Panc1 (cell line): ENCODE measurements at regions not wholly inside any gene's neighbourhood (a gene's known extent, or its start where the extent isn't known, plus 50 kb on each side); places are given as distances from the start of the nearest gene placed in this dataset.

Source experiments
- ATAC-seq: fragments of 200-7000 bp; cut with Tn5 transposase; 2 replicates; pipeline ENCODE4 v1.9.1; 2020; ENCODE audit warnings: mild to moderate bottlenecking, moderate library complexity
- BruUV-seq: library from RNA; stranded (reverse); fragments of 400-500 nt; replicated peaks from 2 replicates; lab custom pipeline; 2021; lab: Mats Ljungman, UMichigan
- CTCF ChIA-PET: fragments of 300-600 bp; sonication (Branson Sonifier 250); formaldehyde crosslinking; loops from one replicate; lab custom pipeline; 2022; ENCODE audit warnings: antibody characterized with exemption; lab: Charles Lee
- POLR2A ChIA-PET: fragments of 300-600 bp; sonication (Branson Sonifier 250); formaldehyde crosslinking; loops from one replicate; lab custom pipeline; 2022; ENCODE audit warnings: antibody characterized with exemption; lab: Charles Lee
- DNase-seq: peaks from one replicate; pipeline ENCODE4 v3.0.0-alpha.2; 2010; ENCODE audit warnings: low read depth, low spot score
- H3K27ac ChIP-seq: 2 replicates; pipeline ENCODE4 v1.5.1; 2011; ENCODE audit warnings: mild to moderate bottlenecking, low read length, inconsistent platforms
- H3K27me3 ChIP-seq: fragments of 200-500 bp; sonication (Bioruptor generic); 2 replicates; pipeline ENCODE4 v1.6.0; 2014; ENCODE audit warnings: low read length, inconsistent platforms; ENCODE audit not compliant: control insufficient read depth, insufficient read depth
- H3K36me3 ChIP-seq: fragments of 200-500 bp; sonication (Bioruptor generic); 2 replicates; pipeline ENCODE4 v1.5.1; 2014; ENCODE audit warnings: inconsistent platforms, mild to moderate bottlenecking, low read length, moderate library complexity; ENCODE audit not compliant: control insufficient read depth, insufficient read depth
- H3K4me1 ChIP-seq: 2 replicates; pipeline ENCODE4 v1.5.1; 2011; ENCODE audit warnings: inconsistent platforms, mild to moderate bottlenecking, low read length, moderate library complexity; ENCODE audit not compliant: control insufficient read depth, insufficient read depth
- H3K4me3 ChIP-seq, 2 experiments: 2 replicates each; pipeline ENCODE4 v1.5.1; 2011 to 2012; ENCODE audit warnings: low read depth in 2 of 2, low read length in 2 of 2, mild to moderate bottlenecking in 2 of 2, inconsistent platforms in 1 of 2, moderate library complexity in 1 of 2
- H3K9me3 ChIP-seq: fragments of 200-500 bp; sonication (Bioruptor generic); 2 replicates; pipeline ENCODE4 v1.5.1; 2014; ENCODE audit warnings: low read depth, mild to moderate bottlenecking, inconsistent platforms, low read length, moderate library complexity; ENCODE audit not compliant: control insufficient read depth, insufficient read depth
- CTCF ChIP-seq: fragments of 450-650 bp; IDR thresholded peaks from 2 replicates; pipeline ENCODE4 v1.5.1; 2017; ENCODE audit warnings: mild to moderate bottlenecking
- POLR2AphosphoS5 ChIP-seq: IDR thresholded peaks from 2 replicates; pipeline ENCODE4 v1.6.1; 2012; ENCODE audit warnings: mild to moderate bottlenecking, low read depth, low read length, moderate library complexity
- REST ChIP-seq, 2 experiments: IDR thresholded peaks; 2 replicates each; pipeline ENCODE4 v1.6.1; 2011 to 2012; ENCODE audit warnings: low read depth in 2 of 2, control low read depth in 1 of 2, low read length in 1 of 2, mild to moderate bottlenecking in 1 of 2, moderate library complexity in 1 of 2; ENCODE audit not compliant: insufficient read depth in 1 of 2
- SIN3A ChIP-seq: IDR thresholded peaks from 2 replicates; pipeline ENCODE4 v1.6.1; 2012; ENCODE audit warnings: low read depth, mild to moderate bottlenecking, low read length, moderate library complexity, borderline replicate concordance; ENCODE audit not compliant: insufficient read depth
- TCF7L2 ChIP-seq: IDR thresholded peaks from 2 replicates; pipeline ENCODE4 v1.6.1; 2011; ENCODE audit warnings: mild to moderate bottlenecking, low read depth, low read length, inconsistent platforms
- in situ Hi-C: cut with HindIII; loops from 2 replicates; pipeline ENCODE4 v1.10.0; 2016; ENCODE audit warnings: low sequenced_read_pairs, low pct_unique_long_range_greater_than_20kb
- intact Hi-C: fragments of 100-400 bp; cut with micrococcal nuclease; formaldehyde crosslinking; loops from one replicate; pipeline ENCODE4 v1.10.0; 2022; ENCODE audit not compliant: unreplicated experiment

GRCh38 chr7:32167256-32167655 is 97.0 kb upstream of the PDE1C start:
- H3K4me3 ChIP-seq = no peak overlapping the region
- DNase-seq (no peak), ATAC-seq (no peak)
- intact Hi-C loops = no loop called here
- H3K27ac ChIP-seq = no peak overlapping the region
- H3K4me1 ChIP-seq = no peaks in the 10 kb centered on the region
- ChIA-PET POLR2A (no interaction called here), CTCF (interaction anchor here (0.5 kb wide), 1 partner anchor 440 kb away, joined by 3 read pairs; no protein-coding TSS in a partner anchor)
- TF ChIP-seq POLR2AphosphoS5 (no peak), SIN3A (no peak), CTCF (no peak), REST (IDR thresholded peaks at IDR 0.05; ENCODE audit: insufficient read depth in 1 of 2, low read depth in 2 of 2, low read length in 1 of 2) (no peak), TCF7L2 (no peak)
- in situ Hi-C loops = no loop called here
- H3K27me3 ChIP-seq = no peaks in the 10 kb centered on the region
- no peaks in the 10 kb centered on the region for H3K36me3 ChIP-seq
- no TSS peak for BruUV-seq
- no peaks in the 10 kb centered on the region for H3K9me3 ChIP-seq

GRCh38 chr7:32164341-32164996 is 94.3 kb upstream of the PDE1C start:
- ChIA-PET CTCF (no interaction called here), POLR2A (no interaction called here)
- no peaks in the 10 kb centered on the region for H3K27me3 ChIP-seq
- no peak overlapping the region for H3K4me3 ChIP-seq
- no peak overlapping the region for H3K27ac ChIP-seq
- no peaks in the 10 kb centered on the region for H3K4me1 ChIP-seq
- no peaks in the 10 kb centered on the region for H3K9me3 ChIP-seq
- ATAC-seq (no peak), DNase-seq (no peak)
- H3K36me3 ChIP-seq = no peaks in the 10 kb centered on the region
- intact Hi-C loops = loop anchor here (2.0 kb wide), 1 partner anchor 24 kb away; no protein-coding TSS in a partner anchor
- in situ Hi-C loops = no loop called here
- BruUV-seq = no TSS peak
- TF ChIP-seq CTCF (peak; percentile 57), POLR2AphosphoS5 (no peak)
